Hematopoietic multipotent progenitor cell treated with erythropoietin and hydrocortisone succinate and interleukin-3 and kit ligand, for 4 days (in vitro differentiated cells): ENCODE measurements at regions not wholly inside any gene's neighbourhood (a gene's known extent, or its start where the extent isn't known, plus 50 kb on each side); places are given as distances from the start of the nearest gene placed in this dataset.

Experiments used
- DNase-seq: peaks from one replicate; pipeline ENCODE4 v3.0.0-alpha.2; 2015

DNA sequence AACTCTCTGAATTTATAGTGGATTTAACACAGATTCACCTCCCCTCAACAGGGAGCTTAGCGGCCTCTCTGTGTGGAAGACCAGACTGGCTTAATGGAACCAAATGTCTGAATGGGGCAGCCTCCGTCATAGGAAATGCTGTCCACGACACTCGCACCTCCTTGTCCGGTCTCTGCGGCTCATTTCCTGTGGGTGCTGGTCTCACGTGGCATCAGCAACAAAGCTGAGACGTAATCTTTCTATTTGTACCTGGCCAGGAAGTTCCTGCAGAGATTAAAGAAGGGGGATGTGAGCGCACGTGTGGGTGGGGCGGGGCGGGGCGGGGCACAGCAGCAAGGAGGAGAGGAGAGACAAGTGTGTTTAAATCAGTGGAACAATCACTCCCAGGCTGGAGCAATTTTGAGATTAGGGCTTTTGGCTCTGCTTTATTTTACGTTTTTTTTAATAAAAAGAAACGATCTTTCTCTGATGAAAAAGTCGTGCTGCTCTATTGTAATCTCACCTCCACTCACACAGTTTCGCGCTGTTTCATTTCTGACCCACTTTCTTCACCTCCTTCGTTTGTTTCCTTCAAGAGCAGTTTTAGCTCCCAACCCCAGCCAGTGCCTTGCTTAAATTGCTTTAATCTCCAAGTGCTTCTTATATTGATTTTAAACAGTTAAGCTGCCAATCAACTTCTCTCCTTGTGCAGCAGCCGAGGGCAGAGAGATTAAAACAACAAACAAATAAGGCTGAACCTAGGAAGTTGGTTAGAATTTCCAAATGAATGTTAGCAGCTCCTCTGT lies 132.2 kb upstream of the ASTN2 start:
- DNase-seq: peak; percentile 2

- DNase-seq: peak; percentile 1
Measured at GRCh38 chr9:117545846-117546245, 131.0 kb upstream of the ASTN2 start.

- no peak for DNase-seq
Measured at GRCh38 chr9:117543089-117543488, 128.2 kb upstream of the ASTN2 start.

DNA sequence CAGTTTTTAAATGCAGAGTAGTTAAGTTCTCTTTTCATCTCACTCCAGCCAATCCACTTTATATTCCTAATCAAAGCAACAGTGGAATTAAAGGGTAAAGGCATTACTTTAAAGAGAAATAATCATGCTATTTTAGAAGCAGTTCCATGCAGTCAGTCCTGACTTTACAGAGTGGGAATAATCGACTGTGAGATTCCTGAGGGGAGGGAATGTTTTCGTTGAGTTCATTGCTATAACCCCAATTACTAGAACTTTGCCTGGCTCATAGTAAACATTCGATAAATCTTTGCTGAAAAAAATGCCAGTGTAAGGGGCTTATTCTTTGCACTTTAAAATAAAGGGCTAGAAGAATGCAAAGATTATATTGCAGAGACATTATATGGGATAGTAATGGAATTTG lies 127.2 kb upstream of the ASTN2 start:
- no peak for DNase-seq

GRCh38 chr9:117541181-117541580 lies 126.3 kb upstream of the ASTN2 start:
- DNase-seq: peak; percentile 3

GRCh38 chr9:117535973-117536372 lies 121.1 kb upstream of the ASTN2 start:
- no peak for DNase-seq

GRCh38 chr9:117535434-117535833 lies 120.6 kb upstream of the ASTN2 start:
- no peak for DNase-seq

GRCh38 chr9:117528225-117528624 lies 113.4 kb upstream of the ASTN2 start:
- no peak for DNase-seq

DNA sequence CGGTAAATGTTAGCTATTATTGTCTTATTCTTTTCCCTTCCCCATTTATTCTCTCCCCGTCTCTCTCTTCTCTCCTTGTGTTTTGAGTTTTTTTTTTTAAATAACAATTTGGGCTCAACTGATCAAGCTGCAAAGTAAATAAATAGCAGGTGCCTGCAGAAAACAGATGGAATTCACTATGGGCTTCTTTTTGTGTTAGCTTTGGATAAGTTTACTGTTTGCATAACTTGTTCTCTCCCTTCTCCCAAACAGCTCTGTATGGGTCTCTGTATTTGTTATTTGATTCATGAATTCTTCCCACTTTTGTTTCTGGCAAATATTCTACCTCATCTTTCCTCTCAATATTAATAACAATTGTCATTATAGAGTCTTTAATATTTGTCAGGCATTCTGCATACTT lies 111.8 kb upstream of the ASTN2 start:
- no peak for DNase-seq

DNA sequence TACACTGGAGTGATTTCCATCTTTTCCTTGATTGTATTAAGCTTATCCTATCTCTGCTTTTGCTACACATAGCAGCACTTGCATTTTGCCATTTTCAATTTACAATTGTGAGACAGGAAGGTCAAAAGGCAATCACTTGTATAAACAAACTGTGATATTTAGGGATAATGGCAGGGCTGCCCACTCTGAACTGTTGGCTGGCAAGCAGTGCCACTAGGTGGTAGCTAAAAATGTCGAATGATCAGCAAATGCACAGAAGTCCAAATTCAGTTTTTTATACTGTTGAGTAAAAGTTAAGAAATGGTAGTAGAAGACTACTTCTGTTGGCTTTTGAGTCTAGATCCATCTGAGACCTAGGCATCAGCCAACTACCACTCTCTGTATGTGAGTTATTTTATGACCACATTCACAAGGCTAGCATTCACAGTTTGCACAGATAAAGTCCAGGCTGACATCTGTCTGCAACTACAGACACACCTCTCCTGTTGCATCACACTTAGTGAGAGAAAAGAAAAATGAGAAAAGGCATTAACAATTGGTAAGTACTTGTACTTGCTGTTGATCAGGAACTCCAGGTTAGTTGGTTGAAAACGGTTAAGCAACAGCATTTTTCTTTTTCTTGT lies 108.8 kb upstream of the ASTN2 start:
- DNase-seq: no peak

- no peak for DNase-seq
Measured at GRCh38 chr9:117521293-117521692, 106.4 kb upstream of the ASTN2 start.

DNA sequence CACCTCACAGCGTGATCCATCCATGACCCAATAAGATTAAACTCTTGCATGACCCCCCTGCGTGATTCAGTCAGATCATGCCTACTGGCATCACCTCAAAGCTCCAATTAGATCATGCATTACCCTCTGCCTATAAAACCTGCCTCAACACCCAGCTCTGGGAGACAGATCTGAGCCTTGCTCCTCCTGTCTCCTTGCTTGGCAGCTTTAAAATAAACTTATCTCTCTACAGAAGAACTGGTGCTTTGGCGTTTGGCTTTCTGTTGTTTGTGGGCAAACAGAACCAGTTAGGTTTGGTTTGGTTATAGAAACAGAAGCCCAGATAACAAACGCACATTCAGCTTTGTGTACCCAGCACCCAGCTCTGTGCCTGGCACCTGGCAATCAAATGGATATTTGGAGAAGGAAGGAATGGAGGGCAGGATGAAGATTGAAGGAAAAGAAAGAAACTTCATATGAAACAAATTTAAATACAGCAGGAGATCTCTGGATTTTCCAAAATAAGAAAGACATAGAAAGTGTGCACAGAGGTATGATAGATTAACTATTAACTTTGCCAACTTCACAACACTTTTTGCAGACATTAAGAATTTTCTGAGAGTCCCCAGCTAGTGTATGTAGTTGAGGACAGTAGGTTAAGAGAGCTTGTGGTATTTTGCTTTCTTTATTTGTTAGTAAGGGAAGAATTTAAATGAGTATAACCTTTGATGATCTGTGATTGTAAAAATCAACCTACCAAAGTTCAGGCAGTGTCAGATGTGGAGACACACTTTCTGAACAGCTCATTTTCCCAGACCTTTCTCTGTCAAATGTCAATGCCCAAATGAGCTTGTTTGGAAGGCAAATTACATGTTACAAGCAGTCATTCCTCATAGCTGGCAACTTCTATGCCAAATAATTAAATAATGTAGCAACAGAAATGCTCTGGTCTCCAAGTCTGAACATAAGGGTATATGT lies 102.1 kb upstream of the ASTN2 start:
- no peak for DNase-seq

GRCh38 chr9:117511852-117512481 lies 97.1 kb upstream of the ASTN2 start:
- DNase-seq: no peak

DNA sequence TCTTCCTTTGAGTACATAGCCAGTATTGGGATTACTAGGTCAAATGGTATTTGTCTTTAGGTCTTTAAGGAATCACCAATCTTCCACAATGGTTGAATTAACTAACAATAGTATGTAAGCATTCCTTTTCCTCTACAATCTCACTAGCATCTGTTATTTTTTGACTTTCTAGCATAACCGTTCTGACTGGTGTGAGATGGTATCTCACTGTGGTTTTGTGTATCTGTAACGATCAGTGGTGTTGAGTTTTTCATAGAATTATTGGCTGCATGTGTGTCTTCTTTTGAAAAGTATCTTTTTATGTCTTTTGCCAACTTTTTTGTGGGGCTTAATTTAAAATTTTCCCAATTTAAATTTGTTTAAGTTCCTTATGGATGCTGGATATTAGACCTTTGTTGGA lies 81.5 kb upstream of the ASTN2 start:
- peak; percentile 4 for DNase-seq

DNA sequence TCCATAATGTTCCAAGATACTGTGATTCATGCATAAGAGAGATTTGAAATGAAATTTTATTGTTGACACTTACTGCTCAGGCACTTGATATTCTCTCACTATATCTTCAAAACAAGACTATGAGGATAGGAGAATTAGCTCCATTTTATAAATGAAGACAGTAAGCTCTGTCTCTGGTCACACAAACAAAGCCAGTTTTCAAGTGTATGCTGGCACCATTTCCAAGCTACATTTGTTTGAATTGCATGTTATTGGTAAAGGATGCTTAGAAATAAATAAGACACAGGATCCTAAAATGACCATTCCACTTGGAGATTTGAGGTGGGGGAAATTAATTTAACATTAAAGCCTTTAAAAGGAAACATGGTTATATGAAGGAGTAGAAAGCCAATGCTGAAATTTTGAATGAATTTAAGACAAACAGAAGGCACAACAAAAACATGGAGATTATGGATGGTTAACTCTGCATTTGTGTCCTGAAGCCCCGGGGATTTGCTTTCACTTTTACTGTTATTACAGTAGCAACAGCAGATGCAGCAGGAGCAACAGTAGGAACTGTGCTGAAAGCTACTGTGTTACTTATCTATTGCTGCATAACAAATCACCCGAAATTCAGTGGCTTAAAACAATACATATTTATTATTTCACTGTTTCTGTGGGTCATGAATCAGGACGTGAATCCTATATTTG lies 79.7 kb upstream of the ASTN2 start:
- no peak for DNase-seq

GRCh38 chr9:117492476-117492875 lies 77.6 kb upstream of the ASTN2 start:
- DNase-seq: no peak

GRCh38 chr9:117491491-117491890 lies 76.6 kb upstream of the ASTN2 start:
- no peak for DNase-seq

GRCh38 chr9:117490199-117490598 lies 75.3 kb upstream of the ASTN2 start:
- no peak for DNase-seq

- DNase-seq: no peak
Measured at GRCh38 chr9:117488659-117489058, 73.8 kb upstream of the ASTN2 start.

DNA sequence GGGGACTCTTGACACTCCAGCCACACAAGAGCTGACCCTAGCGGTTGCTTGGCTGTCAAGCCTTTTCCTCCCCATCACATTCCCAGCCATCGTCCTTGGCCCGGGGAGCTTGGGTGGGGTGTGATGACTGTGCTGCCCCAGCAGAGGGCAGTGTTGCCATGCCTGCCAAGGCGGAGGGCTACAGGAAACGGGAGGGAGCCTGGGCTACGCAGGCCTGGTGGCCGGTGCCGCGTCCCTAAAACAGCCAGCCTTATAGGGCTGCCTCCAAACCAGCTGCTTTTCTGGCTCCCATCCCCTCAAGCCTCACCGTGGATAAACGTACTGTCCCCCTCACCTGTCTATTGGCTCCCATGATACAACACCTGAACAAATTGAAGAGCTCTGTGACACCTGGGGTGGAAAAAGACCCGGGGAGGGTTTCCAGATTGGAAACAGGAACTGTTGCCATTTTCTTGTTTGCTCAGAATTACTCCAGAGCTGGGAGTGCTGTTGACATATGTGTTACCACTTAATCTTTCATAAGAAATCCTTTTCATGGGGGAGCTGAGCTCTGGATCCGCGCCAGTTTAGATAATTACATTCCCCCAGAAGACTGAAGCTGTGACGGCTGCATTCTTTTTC lies 72.8 kb upstream of the ASTN2 start:
- peak; percentile 78 for DNase-seq

- DNase-seq: no peak
Measured at GRCh38 chr9:117486426-117486825, 71.6 kb upstream of the ASTN2 start.

GRCh38 chr9:117485176-117485575 lies 70.3 kb upstream of the ASTN2 start:
- DNase-seq: no peak
